Stimulated activated CD8-positive, alpha-beta memory T cell treated with anti-CD3 and anti-CD28 coated beads, Interleukin-2, amount 100 ng/mL, for 1 hour (primary cell): ENCODE measurements at regions not wholly inside any gene's neighbourhood (a gene's known extent, or its start where the extent isn't known, plus 50 kb on each side); places are given as distances from the start of the nearest gene placed in this dataset.
"Not testable (repeated sequence)": the region's sequence is repeated elsewhere in the genome, so short reads cannot be mapped to it uniquely, and the experiment has no call there.

ENCODE experiments used
- DNase-seq, 2 donors: peaks; one replicate each; pipeline ENCODE4 v3.0.0-alpha.2; 2020; ENCODE audit warnings: low read depth in 2 of 2

GRCh38 chr1:117707371-117707770 is 101.5 kb downstream of the TENT5C start:
- DNase-seq, result no peak

- no peak for DNase-seq
These were observed 102.7 kb downstream of the TENT5C start for GRCh38 chr1:117708323-117709248.

GRCh38 chr1:117709249-117709691 is 103.4 kb downstream of the TENT5C start:
- DNase-seq, result no peak

- no peak for DNase-seq
These were observed 104.9 kb downstream of the TENT5C start for GRCh38 chr1:117710710-117711109.

- no peak for DNase-seq
These were observed 106.8 kb downstream of the TENT5C start for GRCh38 chr1:117712621-117713020.

GRCh38 chr1:117714546-117714945 is 108.7 kb downstream of the TENT5C start:
- no peak for DNase-seq

- not testable (repeated sequence) for DNase-seq
These were observed 110.2 kb downstream of the TENT5C start for GRCh38 chr1:117716030-117716429.

- not testable (repeated sequence) for DNase-seq
These were observed 112.1 kb downstream of the TENT5C start for GRCh38 chr1:117717980-117718379.

GRCh38 chr1:117718596-117718995 is 112.7 kb downstream of the TENT5C start:
- not testable (repeated sequence) for DNase-seq

- no peak for DNase-seq
These were observed 113.2 kb downstream of the TENT5C start for GRCh38 chr1:117719004-117719403.

- DNase-seq, result no peak
These were observed 126.4 kb downstream of the TENT5C start for GRCh38 chr1:117732065-117732797.

GRCh38 chr1:117732956-117733355 is 127.1 kb downstream of the TENT5C start:
- no peak for DNase-seq

- DNase-seq, result no peak
These were observed 128.6 kb downstream of the TENT5C start for GRCh38 chr1:117734403-117734802.

- no peak for DNase-seq
These were observed 129.5 kb downstream of the TENT5C start for GRCh38 chr1:117735045-117735992.

- DNase-seq, result no peak
These were observed 133.7 kb downstream of the TENT5C start for GRCh38 chr1:117739504-117739903.

GRCh38 chr1:117740496-117740895 is 134.6 kb downstream of the TENT5C start:
- no peak for DNase-seq

GRCh38 chr1:117746565-117746964 is 140.7 kb downstream of the TENT5C start:
- not testable (repeated sequence) for DNase-seq

GRCh38 chr1:117747605-117748004 is 141.8 kb downstream of the TENT5C start:
- no peak for DNase-seq

- DNase-seq, result no peak
These were observed 145.5 kb downstream of the TENT5C start for GRCh38 chr1:117751321-117751720.

- no peak for DNase-seq
These were observed 146.8 kb downstream of the TENT5C start for GRCh38 chr1:117752661-117753060.

- no peak for DNase-seq
These were observed 147.4 kb downstream of the TENT5C start for GRCh38 chr1:117753232-117753631.

- no peak for DNase-seq
These were observed 147.8 kb downstream of the TENT5C start for GRCh38 chr1:117753652-117754051.
